A549 (cell line): ENCODE measurements at regions not wholly inside any gene's neighbourhood (a gene's known extent, or its start where the extent isn't known, plus 50 kb on each side); places are given as distances from the start of the nearest gene placed in this dataset.

Experiments used
- POLR2A ChIP-seq: IDR thresholded peaks from 2 replicates; pipeline ENCODE4 v1.6.1; 2012; ENCODE audit warnings: mild to moderate bottlenecking, low read length
- TF ChIP-seq, protein P1 (sequence below): fragments of >200 bp; sonication (Bioruptor Twin); formaldehyde crosslinking; IDR thresholded peaks from 3 replicates; pipeline ENCODE4 v1.5.1; 2016

DNA sequence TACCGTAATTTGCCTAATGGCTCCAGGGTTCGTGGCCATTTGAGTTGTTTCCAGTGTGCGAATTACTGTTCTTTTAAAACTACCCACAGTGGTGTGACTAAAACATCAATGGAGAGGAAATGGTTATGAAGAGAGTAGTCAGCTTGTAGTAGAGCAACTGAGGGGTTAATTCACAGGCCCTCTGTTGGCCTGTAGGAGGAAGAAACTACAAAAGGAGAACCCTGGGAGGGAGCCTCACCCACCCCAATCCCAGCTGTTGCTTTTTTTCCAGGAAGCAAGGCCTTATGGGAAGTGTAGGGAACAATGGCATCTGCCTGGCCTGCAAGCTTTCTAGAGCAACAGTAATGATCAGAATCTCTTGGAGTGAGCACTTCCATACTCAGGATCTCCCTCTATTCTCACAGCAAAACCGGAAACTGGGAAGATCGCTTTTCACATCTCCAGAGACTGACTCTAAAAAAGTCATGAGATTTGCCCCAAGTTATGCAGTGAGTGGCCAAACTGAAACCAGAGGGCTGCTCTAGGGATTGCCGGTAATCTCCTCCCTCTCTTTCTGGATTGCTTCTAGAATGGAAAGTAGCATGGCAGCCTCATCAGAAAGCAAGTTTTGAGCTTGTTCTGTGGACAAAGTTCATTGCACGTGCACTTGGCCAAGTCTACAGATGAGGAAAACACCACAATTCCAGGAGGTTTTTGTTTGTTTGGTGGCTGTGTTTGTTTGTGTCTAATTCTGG lies 125.3 kb upstream of the PWP1 start:
- TF ChIP-seq, protein P1, sequence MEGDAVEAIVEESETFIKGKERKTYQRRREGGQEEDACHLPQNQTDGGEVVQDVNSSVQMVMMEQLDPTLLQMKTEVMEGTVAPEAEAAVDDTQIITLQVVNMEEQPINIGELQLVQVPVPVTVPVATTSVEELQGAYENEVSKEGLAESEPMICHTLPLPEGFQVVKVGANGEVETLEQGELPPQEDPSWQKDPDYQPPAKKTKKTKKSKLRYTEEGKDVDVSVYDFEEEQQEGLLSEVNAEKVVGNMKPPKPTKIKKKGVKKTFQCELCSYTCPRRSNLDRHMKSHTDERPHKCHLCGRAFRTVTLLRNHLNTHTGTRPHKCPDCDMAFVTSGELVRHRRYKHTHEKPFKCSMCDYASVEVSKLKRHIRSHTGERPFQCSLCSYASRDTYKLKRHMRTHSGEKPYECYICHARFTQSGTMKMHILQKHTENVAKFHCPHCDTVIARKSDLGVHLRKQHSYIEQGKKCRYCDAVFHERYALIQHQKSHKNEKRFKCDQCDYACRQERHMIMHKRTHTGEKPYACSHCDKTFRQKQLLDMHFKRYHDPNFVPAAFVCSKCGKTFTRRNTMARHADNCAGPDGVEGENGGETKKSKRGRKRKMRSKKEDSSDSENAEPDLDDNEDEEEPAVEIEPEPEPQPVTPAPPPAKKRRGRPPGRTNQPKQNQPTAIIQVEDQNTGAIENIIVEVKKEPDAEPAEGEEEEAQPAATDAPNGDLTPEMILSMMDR: no peak
- TF ChIP-seq POLR2A: no peak
